ENCODE measurements at regions not wholly inside any gene's neighbourhood (a gene's known extent, or its start where the extent isn't known, plus 50 kb on each side); places are given as distances from the start of the nearest gene placed in this dataset.

DNA sequence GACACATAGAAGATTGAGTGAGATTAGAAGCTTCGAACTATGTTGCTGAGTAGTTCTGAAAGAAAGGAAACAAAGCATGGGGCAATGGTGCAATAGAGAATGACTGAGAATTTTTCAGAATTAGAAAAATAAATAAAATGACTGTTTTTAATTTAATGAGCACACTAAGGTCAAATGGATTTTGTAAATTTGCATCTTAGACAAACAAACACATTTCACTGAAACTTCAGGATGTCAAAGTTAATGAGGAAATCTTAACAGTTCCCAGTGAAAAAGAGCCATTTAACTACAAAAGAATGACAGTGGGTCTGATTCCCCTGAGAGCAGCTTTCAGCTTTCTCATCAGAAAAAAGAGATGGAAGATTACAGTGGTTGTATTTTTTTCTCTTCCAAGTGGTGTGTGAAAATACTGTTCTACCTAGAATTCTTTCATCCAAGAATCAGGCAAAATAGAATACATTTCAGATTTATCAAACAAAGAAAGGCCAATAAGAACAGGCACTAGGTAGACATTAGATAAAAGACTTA lies 591.9 kb downstream of the SEMA5A start:
- TF ChIP-seq, protein P1, sequence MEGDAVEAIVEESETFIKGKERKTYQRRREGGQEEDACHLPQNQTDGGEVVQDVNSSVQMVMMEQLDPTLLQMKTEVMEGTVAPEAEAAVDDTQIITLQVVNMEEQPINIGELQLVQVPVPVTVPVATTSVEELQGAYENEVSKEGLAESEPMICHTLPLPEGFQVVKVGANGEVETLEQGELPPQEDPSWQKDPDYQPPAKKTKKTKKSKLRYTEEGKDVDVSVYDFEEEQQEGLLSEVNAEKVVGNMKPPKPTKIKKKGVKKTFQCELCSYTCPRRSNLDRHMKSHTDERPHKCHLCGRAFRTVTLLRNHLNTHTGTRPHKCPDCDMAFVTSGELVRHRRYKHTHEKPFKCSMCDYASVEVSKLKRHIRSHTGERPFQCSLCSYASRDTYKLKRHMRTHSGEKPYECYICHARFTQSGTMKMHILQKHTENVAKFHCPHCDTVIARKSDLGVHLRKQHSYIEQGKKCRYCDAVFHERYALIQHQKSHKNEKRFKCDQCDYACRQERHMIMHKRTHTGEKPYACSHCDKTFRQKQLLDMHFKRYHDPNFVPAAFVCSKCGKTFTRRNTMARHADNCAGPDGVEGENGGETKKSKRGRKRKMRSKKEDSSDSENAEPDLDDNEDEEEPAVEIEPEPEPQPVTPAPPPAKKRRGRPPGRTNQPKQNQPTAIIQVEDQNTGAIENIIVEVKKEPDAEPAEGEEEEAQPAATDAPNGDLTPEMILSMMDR (IDR thresholded peaks at IDR 0.05 in 8 of 11, conservative IDR thresholded peaks at IDR 0.05 in 3 of 11) = no peak
- no peak for TF ChIP-seq POLR2A (IDR thresholded peaks at IDR 0.05)
